ENCODE measurements at regions not wholly inside any gene's neighbourhood (a gene's known extent, or its start where the extent isn't known, plus 50 kb on each side); places are given as distances from the start of the nearest gene placed in this dataset.

DNA sequence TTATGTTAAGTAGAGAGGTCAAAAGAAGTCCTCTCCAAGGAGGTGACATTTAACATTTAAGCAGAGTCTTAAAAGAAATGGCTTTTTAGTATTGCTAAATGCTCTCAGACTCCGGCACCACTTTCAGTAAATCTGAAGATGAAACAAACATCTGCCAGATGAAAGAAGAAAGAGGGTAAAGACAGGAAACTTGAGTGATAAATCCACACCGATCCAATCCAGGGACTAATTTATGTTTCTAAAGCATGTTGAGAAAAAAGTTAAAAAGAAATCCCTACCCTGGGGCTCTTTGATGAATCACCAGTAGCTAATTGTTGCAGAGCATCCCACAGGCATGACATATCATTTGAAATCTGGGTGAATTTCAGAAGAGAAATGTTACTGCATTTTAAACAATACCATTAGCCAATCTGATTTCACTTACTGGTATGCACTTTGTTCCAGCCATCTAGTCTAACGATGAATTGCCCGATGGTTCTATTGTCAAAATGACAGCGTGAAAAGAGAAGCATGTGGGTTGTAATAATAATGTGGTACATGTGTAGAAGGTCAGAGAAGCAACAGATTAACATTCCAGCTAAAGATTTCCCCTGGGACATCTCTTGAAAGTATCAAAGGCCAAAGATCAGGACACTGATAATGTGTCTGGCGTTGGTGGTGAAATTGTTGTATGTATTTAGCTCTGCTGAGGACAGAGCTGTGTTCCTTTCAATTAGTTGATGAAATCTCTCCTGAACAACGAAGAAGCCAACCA lies 485.7 kb downstream of the CSNK1G3 start:
- TF ChIP-seq CTCF (IDR thresholded peaks at IDR 0.05) (no peak), ZFX (IDR thresholded peaks at IDR 0.05; ENCODE audit: borderline replicate concordance) (no peak)

Data from 22Rv1 (cell line).